T-helper 2 cell (primary cell): ENCODE measurements at regions not wholly inside any gene's neighbourhood (a gene's known extent, or its start where the extent isn't known, plus 50 kb on each side); places are given as distances from the start of the nearest gene placed in this dataset.

ENCODE experiments used
- DNase-seq, 5 experiments: peaks; one replicate each; pipeline versions ENCODE4 v3.0.0 to v3.0.0-alpha.2; 2012 to 2022

DNA sequence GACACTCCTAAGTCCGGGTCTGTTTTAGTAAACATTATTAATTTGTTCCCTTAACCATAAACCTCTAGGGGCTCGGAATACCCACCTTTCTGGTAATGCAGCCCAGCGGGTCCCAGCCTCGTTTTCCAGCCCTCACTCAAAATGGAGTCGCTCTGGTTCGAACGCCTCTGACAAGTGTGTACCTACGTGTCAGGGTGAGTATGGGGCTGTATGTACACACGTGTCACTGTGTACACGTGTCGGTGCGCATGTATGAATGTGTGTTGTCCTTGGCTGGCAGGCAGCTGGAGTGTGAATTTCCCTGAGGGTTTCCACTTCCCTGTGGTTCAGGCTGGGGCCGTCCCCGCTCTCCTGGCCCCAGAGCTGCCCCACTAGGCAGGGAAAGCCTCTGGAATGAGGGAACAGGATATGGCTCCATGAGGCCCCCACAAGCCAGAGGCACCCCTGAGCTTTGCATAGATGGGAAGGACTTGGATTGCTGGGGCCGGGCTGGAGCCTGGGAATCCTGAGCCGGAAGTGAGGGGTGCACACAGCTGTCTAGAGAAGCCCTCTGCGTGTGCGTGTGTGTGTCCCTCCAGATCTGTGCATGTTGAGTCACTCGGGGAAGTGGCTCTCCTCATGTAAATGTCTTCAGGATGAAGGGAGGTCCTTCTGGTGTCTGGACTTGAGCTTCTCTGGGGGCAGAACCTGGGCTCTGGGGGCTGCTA, 160.8 kb upstream of the IER5L start:
- DNase-seq, result no peak

DNA sequence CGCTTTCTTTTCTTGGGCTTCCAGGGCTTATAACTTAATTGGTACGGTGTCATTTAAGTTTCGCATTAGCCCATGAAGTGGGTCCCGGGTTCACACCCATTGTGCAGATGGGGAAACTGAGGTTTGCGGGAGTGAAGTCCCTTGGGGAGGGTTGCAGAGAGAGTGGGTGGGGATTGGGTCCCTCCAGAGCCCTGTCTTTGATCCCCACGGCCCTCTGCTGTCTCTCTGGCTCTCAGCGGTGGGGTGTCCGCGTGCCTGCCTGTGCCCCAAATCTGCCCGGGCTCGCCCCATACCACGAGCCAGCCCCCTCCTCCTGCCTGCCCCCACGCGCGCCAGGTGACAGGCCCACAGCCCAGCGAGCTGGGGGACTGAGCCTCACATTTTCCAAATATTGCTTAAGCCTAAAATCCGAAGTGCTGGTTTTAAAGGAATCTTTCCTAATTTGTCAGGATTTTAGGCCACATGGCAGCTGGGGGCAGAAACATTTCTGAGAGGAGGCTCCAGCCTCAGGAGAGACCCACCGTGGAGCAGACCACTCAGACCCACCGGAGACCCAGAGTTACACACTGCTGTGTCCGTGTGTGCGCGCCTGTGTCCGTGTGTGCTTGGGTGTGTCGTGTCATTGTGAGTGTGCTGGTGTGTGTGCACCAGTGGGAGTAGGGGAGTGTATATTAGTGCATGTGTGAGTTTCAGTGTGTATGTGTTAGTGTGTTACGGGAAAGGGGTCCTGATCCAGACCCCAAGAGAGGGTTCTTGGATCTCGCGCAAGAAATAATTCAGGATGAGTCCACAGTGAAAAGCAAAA, 159.5 kb upstream of the IER5L start:
- no peak for DNase-seq

DNA sequence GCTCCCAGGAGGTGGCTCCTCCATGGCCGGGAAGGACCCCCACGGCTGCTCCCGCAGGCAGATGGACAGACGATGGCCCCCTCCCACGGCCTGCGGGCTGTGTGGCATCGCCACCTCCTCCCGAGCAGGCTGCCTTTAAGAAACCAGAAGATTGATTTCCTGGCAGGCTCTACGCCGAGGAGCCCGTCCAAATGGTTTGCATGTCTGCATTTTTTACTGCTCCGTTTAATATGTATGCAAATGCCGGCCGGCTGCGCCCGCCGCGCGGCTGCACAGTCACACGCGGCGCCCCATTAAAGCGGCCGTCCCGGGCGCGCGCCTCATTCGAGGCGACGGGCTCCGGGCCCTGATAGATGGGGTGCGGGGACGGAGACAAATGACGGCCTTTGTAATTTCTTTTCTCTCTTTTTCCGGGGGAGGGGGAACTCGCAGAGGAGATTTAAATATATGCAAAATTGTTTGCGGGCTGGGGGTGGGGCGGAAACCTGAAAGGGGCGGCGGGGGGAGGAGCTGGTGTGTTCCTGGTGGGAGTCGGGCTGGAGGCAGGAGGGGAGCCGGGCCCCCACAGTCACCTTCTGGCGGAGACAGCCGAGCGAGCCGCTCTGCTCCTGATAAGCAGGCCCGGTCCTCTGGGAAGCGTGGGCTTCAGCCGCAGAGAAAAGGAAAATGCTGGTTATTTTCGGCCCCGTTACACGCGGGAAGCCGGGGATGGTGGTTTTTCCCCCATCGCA, 158.7 kb upstream of the IER5L start:
- peak in 2 of 5 experiments; percentile 13 to 29 for DNase-seq

DNA sequence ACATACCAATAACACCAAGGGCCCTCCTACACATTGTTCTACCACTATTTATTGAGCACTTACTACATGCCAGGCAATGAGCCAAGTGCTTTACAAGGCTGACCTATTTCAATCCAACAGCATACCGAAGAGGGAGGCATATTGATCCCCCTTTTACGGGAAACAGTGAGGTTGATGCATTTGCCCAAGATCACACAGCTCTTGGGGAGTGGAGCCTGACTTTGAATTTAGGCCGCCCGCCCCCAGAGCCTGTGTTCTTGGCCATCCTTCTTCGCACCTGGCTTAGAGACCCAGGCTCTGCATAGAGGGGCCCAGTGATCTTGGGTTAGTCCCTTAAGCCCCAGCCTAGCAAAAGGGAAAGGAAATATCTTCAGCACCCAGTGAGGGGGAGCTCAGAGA, 158.1 kb upstream of the IER5L start:
- no peak for DNase-seq

DNA sequence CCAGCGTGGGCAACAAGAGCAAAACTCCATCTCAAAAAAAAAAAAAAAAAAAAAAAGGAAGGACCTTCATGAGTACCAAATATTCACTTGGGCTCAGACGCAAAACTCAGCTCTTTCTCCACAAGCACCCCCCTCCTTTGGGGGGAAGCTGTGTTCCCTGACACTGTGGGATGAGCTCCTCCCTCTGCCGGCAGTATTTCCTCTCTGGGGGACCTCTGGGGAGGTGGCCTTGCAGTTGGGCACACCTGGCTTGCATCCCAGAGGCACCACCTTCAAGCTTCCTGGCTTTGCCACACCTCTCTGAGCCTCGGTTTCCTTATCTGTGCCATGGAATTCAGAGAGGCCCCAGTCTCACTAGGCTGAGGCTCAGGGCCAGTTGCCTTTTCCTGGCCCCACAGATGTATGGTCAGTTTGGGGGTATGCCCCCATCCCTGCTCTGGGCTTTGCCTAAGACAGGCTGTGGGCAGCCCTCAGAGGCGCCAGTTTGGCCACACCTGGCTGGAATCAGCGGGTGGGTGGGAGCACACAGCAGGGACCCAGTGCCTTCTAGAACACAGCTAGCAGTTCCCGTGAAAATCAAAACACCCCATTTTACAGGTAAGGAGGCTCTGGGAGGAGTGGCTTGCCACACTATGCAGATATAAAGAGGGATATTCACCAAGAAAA, 157.5 kb upstream of the IER5L start:
- no peak for DNase-seq

DNA sequence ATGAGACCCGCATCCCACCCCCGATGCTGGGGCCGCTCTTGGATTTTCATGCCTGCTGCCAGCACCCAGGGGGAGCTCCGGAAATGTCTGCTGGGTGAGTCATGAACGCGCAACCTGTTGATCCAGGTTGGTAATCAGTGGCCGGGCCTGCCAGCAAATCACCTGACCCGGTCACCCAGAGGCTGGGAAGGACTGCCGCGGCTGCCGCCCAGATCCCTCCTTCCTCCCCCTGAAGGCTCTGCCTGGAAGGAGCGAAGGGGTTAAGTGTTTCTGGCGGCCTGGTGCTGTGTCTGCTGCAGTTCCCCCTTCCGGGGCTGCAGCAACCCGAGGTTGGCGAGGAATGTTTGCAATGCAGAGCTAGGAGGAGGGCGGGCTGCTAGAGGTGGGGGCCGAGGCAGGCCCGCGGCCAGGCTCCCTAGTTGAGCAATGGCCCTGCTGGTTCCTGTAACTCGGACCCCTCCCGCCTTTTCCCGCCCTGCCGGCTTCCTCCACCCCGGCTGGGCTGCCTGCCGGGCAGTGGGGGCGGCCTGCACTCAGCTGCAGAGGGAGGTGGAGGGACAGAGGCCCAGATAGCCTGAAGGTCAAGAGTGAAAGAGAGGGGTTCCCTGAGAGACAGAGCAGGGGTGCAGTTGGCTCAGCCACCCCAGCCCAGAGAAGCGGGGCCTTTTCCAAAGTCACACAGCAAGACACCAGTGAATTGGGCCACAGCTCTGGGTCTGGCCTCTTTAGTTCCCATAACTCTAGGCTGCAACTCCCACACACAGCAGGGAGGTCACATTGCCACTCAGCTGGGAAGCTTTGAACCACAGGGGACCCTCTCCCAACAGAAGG, 156.3 kb upstream of the IER5L start:
- DNase-seq, result no peak

DNA sequence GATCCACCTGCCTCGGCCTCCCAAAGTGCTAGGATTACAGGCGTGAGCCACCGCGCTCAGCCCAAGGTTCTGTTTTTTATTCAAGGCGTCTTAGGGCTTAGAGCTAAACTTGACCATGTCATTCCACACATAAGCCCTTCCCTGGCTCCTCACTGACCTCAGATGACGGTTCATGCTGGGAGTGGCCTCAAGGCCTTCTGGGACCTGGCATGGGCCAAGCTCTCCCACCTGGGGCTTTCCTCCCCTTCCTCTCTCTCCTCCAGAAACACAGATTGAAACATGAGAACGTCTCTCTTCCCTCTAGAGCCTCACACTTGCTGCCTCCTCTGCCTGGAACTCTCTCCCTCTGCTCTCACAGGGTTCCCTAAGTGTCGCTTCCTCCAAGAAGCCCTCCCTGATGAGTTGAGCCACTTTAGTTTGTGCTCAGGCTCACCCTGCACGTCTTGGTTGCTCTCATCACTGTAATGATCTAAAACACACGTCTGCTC, 155.6 kb upstream of the IER5L start:
- no peak for DNase-seq

DNA sequence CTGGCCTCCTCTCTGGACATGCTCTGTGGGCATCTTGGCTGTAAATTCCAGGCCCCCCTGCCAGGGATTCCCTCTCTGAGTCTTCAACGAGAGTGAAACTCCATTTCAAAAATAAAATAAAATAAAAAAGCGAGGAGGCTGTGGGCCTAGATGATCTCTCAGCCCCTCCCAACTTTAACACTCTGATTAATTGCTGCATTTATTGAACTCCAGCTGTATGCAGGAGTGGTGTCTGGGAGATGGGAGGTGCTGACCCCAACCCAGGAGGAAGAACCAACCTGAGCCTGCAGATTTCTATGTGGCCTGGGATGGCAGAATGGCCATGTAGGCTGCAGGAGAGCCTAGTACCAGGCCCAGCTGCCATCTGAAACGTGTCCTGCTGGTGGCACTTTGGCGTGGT, 154.5 kb upstream of the IER5L start:
- no peak for DNase-seq

DNA sequence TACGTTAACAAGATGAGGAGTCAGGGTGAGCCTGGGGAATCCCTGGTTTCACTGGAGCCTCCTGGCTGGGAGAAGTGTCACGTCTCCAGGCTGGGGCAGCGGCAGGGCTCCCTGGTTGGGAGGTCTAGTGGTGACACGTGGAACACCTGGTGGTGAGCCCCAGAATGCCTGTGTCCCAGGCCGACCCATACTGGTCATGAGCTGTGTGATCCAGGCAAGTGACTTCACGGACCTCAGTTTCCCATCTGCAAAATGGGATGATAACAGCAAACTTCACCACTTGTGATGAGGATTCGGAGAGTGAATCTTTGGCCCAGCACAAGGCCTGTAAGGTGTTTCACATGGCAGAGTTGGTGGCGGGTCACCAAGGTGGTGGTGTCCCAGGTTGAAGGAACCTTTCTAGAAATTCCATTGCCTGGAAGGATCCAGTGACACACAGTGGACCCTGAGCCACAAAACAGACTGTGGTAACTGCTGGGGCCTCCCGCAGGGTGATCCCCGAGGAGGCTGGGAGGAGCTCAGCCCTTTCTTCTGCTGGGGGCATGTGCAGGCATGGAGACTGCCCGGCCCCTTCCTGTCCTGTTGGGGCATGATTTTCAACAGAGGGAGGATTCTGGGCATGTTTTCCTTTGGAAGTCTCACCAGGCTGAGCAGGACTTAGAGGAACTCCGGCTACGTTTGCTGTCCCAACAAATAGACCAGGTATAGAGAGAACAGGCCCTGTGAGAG, 153.9 kb upstream of the IER5L start:
- DNase-seq, result no peak

DNA sequence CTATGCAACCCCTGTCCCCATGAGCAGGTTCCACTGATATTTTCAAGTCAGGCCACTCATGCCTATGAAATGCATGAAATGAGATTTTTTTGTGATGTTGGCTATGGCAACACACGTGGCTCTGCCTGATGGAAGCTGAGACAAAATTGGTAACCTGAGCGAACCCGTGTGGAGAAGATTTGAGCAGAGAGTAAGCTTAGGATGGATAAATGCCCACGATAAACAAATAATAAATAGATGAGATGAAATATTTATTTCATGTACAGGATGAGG, 153.4 kb upstream of the IER5L start:
- no peak for DNase-seq

DNA sequence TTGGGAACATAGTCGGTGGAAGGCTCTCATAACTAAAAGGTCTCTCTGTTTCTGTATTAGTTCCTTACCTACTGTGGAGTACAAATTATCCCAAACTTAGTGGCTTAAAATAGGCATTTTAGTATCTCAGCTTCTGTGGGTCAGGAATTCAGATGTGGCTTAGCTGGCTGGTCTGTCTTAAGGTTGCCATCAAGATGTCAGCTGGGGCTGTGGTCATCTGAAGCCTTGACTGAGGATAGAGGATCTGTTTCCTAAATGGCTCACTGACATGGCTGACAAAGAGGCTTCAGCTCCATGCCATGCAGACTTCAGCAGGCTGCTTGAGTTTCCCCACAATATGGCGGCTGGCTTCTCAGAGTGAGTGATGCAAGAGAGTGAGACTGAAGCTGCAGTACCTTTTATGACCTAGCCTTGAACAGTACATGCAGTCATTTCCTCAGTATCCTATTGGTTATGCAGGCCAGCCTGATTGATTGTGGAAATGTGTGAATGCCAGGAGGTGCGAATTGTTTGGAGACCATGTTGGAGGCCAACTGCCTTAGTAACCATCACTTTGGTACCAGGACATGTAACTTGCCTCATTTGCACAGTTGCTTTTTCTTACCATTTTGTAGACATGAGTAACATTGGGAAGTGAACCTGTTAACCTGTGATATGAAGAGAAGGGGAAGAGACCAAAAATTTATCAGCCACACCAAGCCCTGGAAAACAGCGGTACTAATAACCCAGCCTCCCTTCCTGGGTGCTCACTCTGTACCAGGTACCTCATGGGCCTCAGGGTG, 152.8 kb upstream of the IER5L start:
- DNase-seq, result no peak

DNA sequence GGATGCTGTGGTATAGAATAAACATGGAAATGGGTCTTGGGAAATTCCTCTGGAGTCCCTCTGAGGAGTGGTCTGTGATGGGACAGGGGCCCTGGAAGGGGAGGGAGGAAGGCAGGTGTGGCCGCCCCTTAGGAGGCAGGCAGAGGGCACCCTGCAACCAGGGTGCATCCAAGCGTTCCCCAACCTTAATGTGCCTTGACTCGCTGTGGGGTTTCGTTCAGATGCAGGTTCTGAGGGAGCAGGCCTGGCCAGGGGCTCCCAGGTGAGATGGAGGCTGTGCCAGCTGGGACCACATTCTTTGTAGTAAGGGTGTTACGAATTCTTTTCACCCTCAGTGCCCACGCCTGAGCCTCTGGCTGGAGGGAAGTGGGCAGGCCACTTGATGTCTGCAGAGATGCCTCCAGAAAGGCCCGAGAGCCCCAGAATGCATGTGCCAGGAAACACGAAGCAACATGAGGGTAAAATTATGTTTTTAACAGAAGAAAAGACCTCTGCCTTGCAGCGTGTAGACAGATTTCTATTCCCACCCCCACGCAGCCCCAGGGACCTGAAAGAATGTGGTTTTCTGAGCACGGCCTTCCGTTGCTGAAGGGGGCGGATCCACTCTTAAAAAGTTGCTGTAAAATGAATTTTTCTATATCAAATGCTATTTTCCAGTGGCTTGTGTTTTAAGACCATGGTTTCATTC, 150.4 kb upstream of the IER5L start:
- no peak for DNase-seq

DNA sequence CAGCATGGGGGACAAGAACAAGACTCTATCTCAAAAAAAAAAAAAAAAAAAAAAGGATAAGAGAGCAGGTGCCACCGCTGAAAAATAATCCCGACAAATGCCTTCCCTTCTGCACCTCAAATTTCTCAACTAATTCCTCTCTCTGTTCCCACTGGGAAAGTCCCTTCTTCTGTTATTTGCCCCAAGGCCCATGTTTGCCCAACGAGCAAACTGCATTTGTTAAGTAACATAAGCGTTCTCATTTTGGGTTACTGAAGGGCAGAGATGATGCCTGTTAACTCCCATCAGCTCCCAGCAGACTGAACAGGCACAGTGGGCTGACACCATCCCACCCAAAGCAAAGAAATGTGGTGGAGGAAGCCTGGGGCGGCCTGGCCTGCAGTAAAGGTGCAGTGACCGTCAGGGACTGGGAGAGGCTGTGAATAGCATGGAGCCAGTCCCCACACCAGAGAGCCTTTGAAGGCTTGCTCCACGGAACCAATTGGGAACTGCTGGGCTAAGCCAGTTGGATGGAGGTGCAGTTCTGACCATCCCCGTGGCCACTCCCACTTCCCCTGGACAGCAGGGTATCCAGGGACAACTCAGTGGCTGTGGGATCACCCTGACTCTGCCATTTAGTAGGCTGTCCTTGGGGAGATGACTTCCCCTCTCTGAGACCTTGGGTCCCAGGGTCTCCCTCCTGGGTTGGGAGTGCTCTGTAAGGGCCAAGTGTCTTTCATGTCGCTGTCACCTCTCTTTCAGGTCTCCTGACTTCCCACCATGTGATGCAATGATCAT, 149.7 kb upstream of the IER5L start:
- no peak for DNase-seq

DNA sequence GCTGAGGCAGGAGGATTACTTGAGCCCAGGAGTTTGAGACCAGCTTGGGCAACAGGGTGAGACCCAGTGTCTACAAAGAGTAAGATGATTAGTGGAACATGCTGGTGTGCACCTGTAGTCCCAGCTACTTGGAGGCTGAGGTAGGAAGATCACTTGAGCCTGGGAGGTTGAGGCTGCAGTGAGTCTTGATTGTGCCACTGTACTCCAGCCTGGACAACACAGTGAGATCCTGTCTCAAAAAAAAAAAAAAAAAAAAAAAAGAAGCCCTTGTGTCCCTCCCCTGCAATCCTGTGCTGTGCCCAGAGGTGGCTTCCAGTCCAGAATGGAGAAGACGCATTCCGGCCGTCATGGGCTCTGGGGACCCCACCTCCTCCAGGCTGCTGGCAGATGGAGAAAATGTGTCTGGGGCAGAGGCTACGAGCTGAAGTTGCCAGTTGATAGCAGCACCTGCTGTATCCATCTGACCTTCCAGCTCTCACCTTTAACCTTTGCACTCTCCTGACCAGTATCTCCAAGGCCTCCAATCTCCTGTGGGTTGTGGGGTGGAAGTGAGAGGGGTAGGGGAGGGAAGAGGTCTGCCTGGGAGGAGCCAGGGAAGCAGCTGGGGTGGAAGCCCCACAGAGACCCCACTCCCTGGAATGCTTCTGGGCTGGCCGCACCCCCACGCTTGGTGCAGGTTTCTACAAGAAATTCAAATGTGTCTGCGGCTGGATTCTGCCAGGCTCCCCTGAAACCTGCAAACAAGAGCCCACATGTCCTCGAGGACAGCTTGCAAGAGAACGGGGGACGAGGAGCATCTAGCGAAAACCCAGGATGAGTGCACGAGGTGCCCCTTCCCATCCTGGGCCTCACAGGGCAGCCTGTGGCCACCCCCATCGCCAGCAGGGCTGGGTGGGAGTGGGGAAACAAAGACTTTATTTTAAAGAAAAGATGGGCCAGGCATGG, 148.3 kb upstream of the IER5L start:
- no peak for DNase-seq

DNA sequence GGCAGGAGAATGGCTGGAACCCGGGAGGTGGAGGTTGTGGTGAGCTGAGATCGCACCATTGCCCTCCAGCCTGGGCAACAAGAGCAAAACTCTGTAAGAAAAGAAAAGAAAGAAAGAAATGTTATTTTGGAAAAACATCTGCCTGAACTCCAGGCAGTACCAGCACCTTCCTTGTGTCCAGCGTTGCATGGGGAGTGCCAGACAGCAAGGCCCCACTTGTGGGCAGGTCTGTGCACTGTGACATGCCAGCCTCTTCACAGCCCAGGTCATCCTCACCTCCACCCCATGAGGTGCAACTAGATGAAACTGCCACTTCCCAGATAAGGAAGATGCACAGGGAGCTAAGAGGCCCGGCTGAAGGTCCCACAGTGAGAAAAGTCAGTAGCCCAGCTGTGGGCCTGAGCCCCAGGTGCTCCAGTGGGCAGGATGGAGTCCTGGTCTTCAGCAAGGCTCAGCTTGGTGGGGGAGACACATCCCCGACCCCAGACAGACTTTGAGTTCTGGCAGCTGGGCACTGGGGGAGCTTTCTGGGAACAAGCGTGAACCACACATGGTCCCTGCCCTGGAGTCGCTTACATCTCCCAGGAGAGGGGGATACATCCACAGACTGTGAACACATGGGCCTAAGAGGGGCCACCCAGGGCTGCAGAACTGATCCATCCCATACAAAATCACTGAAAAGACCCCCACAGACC, 146.9 kb upstream of the IER5L start:
- DNase-seq, result no peak

DNA sequence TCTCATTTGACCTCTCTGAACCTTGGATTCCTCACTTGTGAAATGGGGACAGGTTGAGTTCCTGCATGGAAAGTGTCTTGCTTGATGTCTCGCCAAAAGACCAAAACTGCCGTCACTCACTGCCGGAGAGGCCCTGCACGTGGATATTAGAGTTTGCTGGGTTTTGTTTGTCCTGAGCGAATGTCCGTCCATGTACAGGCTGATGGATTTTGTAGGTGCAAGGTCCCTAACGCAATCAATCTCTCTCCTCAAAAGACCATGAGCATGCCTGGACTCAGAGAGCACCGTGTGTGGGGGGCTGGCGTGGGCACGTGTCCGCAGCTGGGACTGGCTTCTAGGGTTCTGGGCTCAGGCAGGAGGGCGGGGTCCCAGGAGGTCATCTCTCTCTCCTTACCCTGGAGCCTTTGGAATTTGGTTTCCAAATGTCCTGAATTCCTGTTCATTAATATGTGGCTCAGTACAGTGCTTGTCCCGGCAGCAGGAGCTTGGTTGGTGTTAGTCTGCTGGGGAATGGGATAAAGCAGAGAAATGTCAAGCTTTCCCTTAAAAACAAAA, 146.0 kb upstream of the IER5L start:
- no peak for DNase-seq

DNA sequence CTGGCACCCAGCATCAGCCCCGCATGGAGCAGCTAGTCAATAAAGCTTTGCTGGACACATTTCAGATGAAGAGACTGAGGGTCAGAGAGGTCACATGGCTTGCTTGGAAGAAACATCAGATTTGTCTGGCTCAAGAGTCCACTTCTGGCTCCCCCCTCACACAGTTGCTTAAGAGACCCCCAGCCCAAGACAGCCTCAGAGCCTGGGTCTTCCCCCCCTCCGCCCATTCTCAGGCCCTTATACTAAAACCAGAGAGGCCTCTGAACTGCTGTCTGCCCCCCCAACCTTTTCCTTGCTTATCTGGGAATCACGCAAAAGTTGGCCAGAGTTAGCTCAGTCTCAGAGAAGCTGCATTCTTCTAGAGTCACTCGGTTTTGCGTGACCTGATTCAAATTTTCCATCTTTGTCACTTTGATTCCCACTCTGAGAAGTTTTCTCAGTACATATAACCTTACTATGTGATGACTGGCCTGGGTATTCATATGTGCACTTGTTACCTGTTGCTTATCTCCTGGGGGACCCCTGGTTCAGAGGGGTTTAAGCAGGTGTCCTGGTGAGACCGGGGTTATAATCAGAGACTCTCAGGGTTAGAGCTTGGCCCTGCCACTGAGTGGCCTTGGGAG, 145.4 kb upstream of the IER5L start:
- no peak for DNase-seq
